IMR-90 (cell line): ENCODE measurements at regions not wholly inside any gene's neighbourhood (a gene's known extent, or its start where the extent isn't known, plus 50 kb on each side); places are given as distances from the start of the nearest gene placed in this dataset.

ENCODE experiments used
- ATAC-seq: fragments of 200-7000 bp; cut with Tn5 transposase; 2 replicates; pipeline ENCODE4 v1.9.1; 2020; ENCODE audit warnings: low read depth, mild to moderate bottlenecking, moderate library complexity
- BruUV-seq: library from RNA; stranded (reverse); fragments of 400-500 nt; replicated peaks from 2 replicates; lab custom pipeline; 2021; lab: Mats Ljungman, UMichigan
- CTCF ChIA-PET: fragments of 300-600 bp; formaldehyde crosslinking; extraction: SDS; loops from one replicate; lab custom pipeline; 2021; ENCODE audit warnings: antibody characterized with exemption; lab: Yijun Ruan, JAX
- POLR2A ChIA-PET: fragments of 300-600 bp; sonication (Branson Sonifier 250); formaldehyde crosslinking; loops from one replicate; lab custom pipeline; 2022; ENCODE audit warnings: antibody characterized with exemption; ENCODE audit not compliant: unreplicated experiment; lab: Charles Lee
- DNase-seq: peaks from one replicate; pipeline ENCODE4 v3.0.0; 2013
- H2AFZ ChIP-seq: replicated peaks from 2 replicates; pipeline ENCODE3; 2013; ENCODE audit warnings: low read length, mild to moderate bottlenecking; ENCODE audit not compliant: poor library complexity
- H2AK5ac ChIP-seq: 2 replicates; pipeline ENCODE4 v1.6.1; 2013; ENCODE audit warnings: low read depth, low read length, inconsistent platforms
- H2AK9ac ChIP-seq: replicated peaks from 2 replicates; pipeline ENCODE3; 2013; ENCODE audit warnings: mild to moderate bottlenecking, low read depth, low read length, moderate library complexity; ENCODE audit not compliant: poor library complexity
- H2BK120ac ChIP-seq: 2 replicates; pipeline ENCODE4 v1.6.1; 2013; ENCODE audit warnings: low read depth, low read length, inconsistent platforms
- H2BK15ac ChIP-seq: 3 replicates; pipeline ENCODE4 v1.6.1; 2013; ENCODE audit warnings: low read depth, low read length, inconsistent platforms
- H2BK20ac ChIP-seq: 2 replicates; pipeline ENCODE4 v1.6.1; 2013; ENCODE audit warnings: low read depth, mild to moderate bottlenecking, inconsistent platforms, low read length, moderate library complexity
- H2BK5ac ChIP-seq: 2 replicates; pipeline ENCODE4 v1.6.1; 2013; ENCODE audit warnings: mild to moderate bottlenecking, low read depth, low read length, inconsistent platforms; ENCODE audit not compliant: poor library complexity, severe bottlenecking
- H3K14ac ChIP-seq: replicated peaks from 2 replicates; pipeline ENCODE4 v1.6.1; 2013; ENCODE audit warnings: low read depth, low read length, inconsistent platforms
- H3K18ac ChIP-seq: 2 replicates; pipeline ENCODE4 v1.6.1; 2013; ENCODE audit warnings: low read depth, low read length, control low read depth
- H3K23ac ChIP-seq: 2 replicates; pipeline ENCODE4 v1.6.1; 2013; ENCODE audit warnings: low read depth, low read length, inconsistent platforms
- H3K27ac ChIP-seq: 2 replicates; pipeline ENCODE4 v1.5.1; 2013; ENCODE audit warnings: mild to moderate bottlenecking, control low read depth, low read length; ENCODE audit not compliant: insufficient read depth
- H3K27me3 ChIP-seq: 2 replicates; pipeline ENCODE4 v1.6.1; 2013; ENCODE audit warnings: low read length; ENCODE audit not compliant: control insufficient read depth, insufficient read depth
- H3K36me3 ChIP-seq: 2 replicates; pipeline ENCODE4 v1.6.1; 2013; ENCODE audit warnings: low read length, mixed read lengths; ENCODE audit not compliant: control insufficient read depth, insufficient read depth
- H3K4ac ChIP-seq: 2 replicates; pipeline ENCODE4 v1.6.1; 2013; ENCODE audit warnings: low read depth, low read length, inconsistent platforms
- H3K4me1 ChIP-seq: 2 replicates; pipeline ENCODE4 v1.6.1; 2013; ENCODE audit warnings: low read length, mixed read lengths; ENCODE audit not compliant: control insufficient read depth, insufficient read depth
- H3K4me2 ChIP-seq: 2 replicates; pipeline ENCODE4 v1.6.1; 2013; ENCODE audit warnings: low read depth, mild to moderate bottlenecking, control low read depth, low read length, moderate library complexity
- H3K4me3 ChIP-seq: 2 replicates; pipeline ENCODE4 v1.5.1; 2013; ENCODE audit warnings: low read depth, mild to moderate bottlenecking, control low read depth, low read length, moderate library complexity; ENCODE audit not compliant: insufficient read depth
- H3K56ac ChIP-seq: 2 replicates; pipeline ENCODE4 v1.6.1; 2013; ENCODE audit warnings: low read length, inconsistent platforms; ENCODE audit not compliant: insufficient read depth; ENCODE audit errors: extremely low read depth
- H3K79me1 ChIP-seq, 2 experiments: 2 replicates each; pipeline ENCODE4 v1.6.1; 2013; ENCODE audit warnings: low read length in 2 of 2, inconsistent platforms in 1 of 2, low read depth in 1 of 2
- H3K9ac ChIP-seq: 2 replicates; pipeline ENCODE4 v1.6.1; 2013; ENCODE audit warnings: low read depth, low read length, control low read depth
- H3K9me1 ChIP-seq: 2 replicates; pipeline ENCODE4 v1.6.1; 2013; ENCODE audit warnings: low read length, inconsistent platforms; ENCODE audit not compliant: insufficient read depth
- H3K9me3 ChIP-seq: 2 replicates; pipeline ENCODE4 v1.6.1; 2013; ENCODE audit warnings: low read length; ENCODE audit not compliant: control insufficient read depth, insufficient read depth
- H4K20me1 ChIP-seq: 2 replicates; pipeline ENCODE4 v1.6.1; 2013; ENCODE audit warnings: low read length, inconsistent platforms; ENCODE audit not compliant: insufficient read depth
- H4K5ac ChIP-seq: 2 replicates; pipeline ENCODE4 v1.6.1; 2013; ENCODE audit warnings: mild to moderate bottlenecking, low read depth, low read length, control low read depth
- H4K8ac ChIP-seq, 2 experiments: 2 replicates each; pipeline ENCODE4 v1.6.1; 2013; ENCODE audit warnings: low read depth in 2 of 2, low read length in 2 of 2, control low read depth in 1 of 2, inconsistent platforms in 1 of 2
- H4K91ac ChIP-seq: 2 replicates; pipeline ENCODE4 v1.6.1; 2013; ENCODE audit warnings: low read depth, low read length, inconsistent platforms; ENCODE audit not compliant: insufficient read depth
- CHD1 ChIP-seq: IDR thresholded peaks from 2 replicates; pipeline ENCODE4 v1.6.1; 2012; ENCODE audit warnings: low read depth, low read length, improper control_type of control experiment
- SMC3 ChIP-seq: fragments of 150-350 bp; IDR thresholded peaks from 2 replicates; pipeline ENCODE4 v1.6.1; 2016; ENCODE audit warnings: low read depth, mild to moderate bottlenecking, antibody characterized with exemption, low read length, moderate library complexity
- WGBS, 2 experiments: methylation state at CpG; one replicate each; pipeline versions ENCODE4 v1.1.5 to v1.1.7; 2013; ENCODE audit warnings: missing lambda C conversion rate in 2 of 2; ENCODE audit not compliant: insufficient read length in 1 of 2; ENCODE audit errors: extremely low coverage in 2 of 2; 5-methylcytosine and 5-hydroxymethylcytosine counted together
- dilution Hi-C: fragments of 300-500 bp; cut with HindIII; formaldehyde crosslinking; loops from one replicate; pipeline ENCODE4 v1.14.3; 2018; ENCODE audit warnings: low sequenced_read_pairs; ENCODE audit not compliant: unreplicated experiment
- in situ Hi-C: fragments of 300-500 bp; cut with MboI; formaldehyde crosslinking; loops from 3 replicates; pipeline ENCODE4 v1.14.3; 2019; ENCODE audit warnings: low sequenced_read_pairs, inconsistent platforms, mixed read lengths
- intact Hi-C: fragments of 100-400 bp; cut with micrococcal nuclease; formaldehyde crosslinking; loops from 2 replicates; pipeline ENCODE4 v1.10.0; 2022

- POLR2A ChIA-PET: no interaction called here
- CTCF ChIA-PET: no interaction called here
These were observed 258.5 kb downstream of the COG6 start for GRCh38 chr13:39913928-39914327.

More at GRCh38 chr13:39913928-39914327, 258.5 kb downstream of the COG6 start:
- no peak overlapping the region for H2BK20ac ChIP-seq
- no peak for TF ChIP-seq SMC3
- no peak for TF ChIP-seq CHD1
- H3K14ac ChIP-seq: no peak overlapping the region
- peaks cover 1% of the 10 kb centered on the region; the same call in 1 of the 2 replicates for H3K27me3 ChIP-seq
- intact Hi-C loops: no loop called here
- dilution Hi-C loops: no loop called here
- ATAC-seq (no peak), DNase-seq (no peak)
- H3K18ac ChIP-seq: no peak overlapping the region
- H2BK5ac ChIP-seq: no peak overlapping the region
- no peak overlapping the region for H3K56ac ChIP-seq
- H3K79me1 ChIP-seq: no peaks in the 10 kb centered on the region
- no peaks in the 10 kb centered on the region for H3K9me1 ChIP-seq
- no peak overlapping the region for H4K8ac ChIP-seq
- H2BK120ac ChIP-seq: no peak overlapping the region
- no peak overlapping the region for H3K4ac ChIP-seq
- no peaks in the 10 kb centered on the region for H3K9me3 ChIP-seq
- H3K23ac ChIP-seq: no peak overlapping the region
- no peak overlapping the region for H3K27ac ChIP-seq
- H3K9ac ChIP-seq: no peak overlapping the region
- in situ Hi-C loops: no loop called here
- no peak overlapping the region for H2AK5ac ChIP-seq
- H3K4me1 ChIP-seq: no peaks in the 10 kb centered on the region
- H2BK15ac ChIP-seq: no peak overlapping the region
- no CpG with 5 or more reads among the region's 2 CpGs for WGBS, 2 experiments
- no peak overlapping the region for H2AK9ac ChIP-seq
- no peak overlapping the region for H3K4me2 ChIP-seq
- H4K20me1 ChIP-seq: no peaks in the 10 kb centered on the region
- BruUV-seq: no TSS peak
- no peak overlapping the region for H2AFZ ChIP-seq
- H4K5ac ChIP-seq: no peak overlapping the region
- no peak overlapping the region for H3K4me3 ChIP-seq
- H3K36me3 ChIP-seq: no peaks in the 10 kb centered on the region
- no peak overlapping the region for H4K91ac ChIP-seq
